Activated CD4-positive, alpha-beta memory T cell treated with anti-CD3 and anti-CD28 coated beads, Interleukin-2, amount 10 ng/mL, durations not matched to agents 7 days and 5 days (primary cell): ENCODE measurements at regions not wholly inside any gene's neighbourhood (a gene's known extent, or its start where the extent isn't known, plus 50 kb on each side); places are given as distances from the start of the nearest gene placed in this dataset.

Source experiments
- CTCF ChIA-PET: fragments of 350-600 bp; sonication (Branson Sonifier 250); formaldehyde crosslinking; loops from one replicate; lab custom pipeline; 2021; ENCODE audit warnings: antibody characterized with exemption, inconsistent platforms; lab: Charles Lee
- POLR2A ChIA-PET: fragments of 350-600 bp; sonication (Branson Sonifier 250); formaldehyde crosslinking; loops from one replicate; lab custom pipeline; 2021; ENCODE audit warnings: antibody characterized with exemption; lab: Charles Lee
- DNase-seq: peaks from one replicate; pipeline ENCODE4 v3.0.0-alpha.2; 2020
- H3K27ac Mint-ChIP-seq: one replicate; pipeline ENCODE4 v1.8.0; 2021; ENCODE audit warnings: mild to moderate bottlenecking, mixed read lengths
- H3K27me3 Mint-ChIP-seq: one replicate; pipeline ENCODE4 v1.8.0; 2021; ENCODE audit warnings: mixed read lengths
- H3K36me3 Mint-ChIP-seq: one replicate; pipeline ENCODE4 v1.8.0; 2021; ENCODE audit warnings: low read depth, mixed read lengths
- H3K4me1 Mint-ChIP-seq: one replicate; pipeline ENCODE4 v1.8.0; 2021; ENCODE audit warnings: mixed read lengths
- H3K4me3 Mint-ChIP-seq: one replicate; pipeline ENCODE4 v1.8.0; 2021; ENCODE audit warnings: mild to moderate bottlenecking, mixed read lengths
- H3K9me3 Mint-ChIP-seq: one replicate; pipeline ENCODE4 v1.8.0; 2021; ENCODE audit warnings: mixed read lengths

- no peak overlapping the region for H3K4me3 Mint-ChIP-seq
- H3K27ac Mint-ChIP-seq: no peak overlapping the region
- no peaks in the 10 kb centered on the region for H3K4me1 Mint-ChIP-seq
- POLR2A ChIA-PET: no interaction called here
- no peaks in the 10 kb centered on the region for H3K9me3 Mint-ChIP-seq
- no peak for DNase-seq
- no peaks in the 10 kb centered on the region for H3K27me3 Mint-ChIP-seq
- no peaks in the 10 kb centered on the region for H3K36me3 Mint-ChIP-seq
- CTCF ChIA-PET: no interaction called here
Observed at GRCh38 chr6:91428953-91429560, 842.2 kb upstream of the MAP3K7 start.

GRCh38 chr6:91428296-91428695 lies 841.4 kb upstream of the MAP3K7 start:
- ChIA-PET CTCF (no interaction called here), POLR2A (no interaction called here)
- Mint-ChIP-seq H3K27ac (no peak overlapping the region), H3K27me3 (no peaks in the 10 kb centered on the region), H3K4me1 (no peaks in the 10 kb centered on the region), H3K9me3 (no peaks in the 10 kb centered on the region), H3K36me3 (no peaks in the 10 kb centered on the region), H3K4me3 (no peak overlapping the region)
- DNase-seq: no peak

- POLR2A ChIA-PET: no interaction called here
- Mint-ChIP-seq H3K9me3 (peaks cover 10% of the 10 kb centered on the region), H3K4me3 (no peak overlapping the region), H3K27me3 (no peaks in the 10 kb centered on the region), H3K27ac (no peak overlapping the region), H3K4me1 (no peaks in the 10 kb centered on the region), H3K36me3 (no peaks in the 10 kb centered on the region)
- no peak for DNase-seq
- CTCF ChIA-PET: no interaction called here
Observed at GRCh38 chr6:91420243-91420642, 833.4 kb upstream of the MAP3K7 start.

- ChIA-PET CTCF (no interaction called here), POLR2A (no interaction called here)
- Mint-ChIP-seq H3K36me3 (no peaks in the 10 kb centered on the region), H3K4me3 (no peak overlapping the region), H3K27ac (no peak overlapping the region), H3K4me1 (no peaks in the 10 kb centered on the region), H3K27me3 (no peaks in the 10 kb centered on the region), H3K9me3 (peaks cover 7% of the 10 kb centered on the region)
- DNase-seq: no peak
Observed at GRCh38 chr6:91415031-91415605, 828.2 kb upstream of the MAP3K7 start.

GRCh38 chr6:91412532-91412931 lies 825.7 kb upstream of the MAP3K7 start:
- CTCF ChIA-PET: no interaction called here
- H3K27me3 Mint-ChIP-seq: no peaks in the 10 kb centered on the region
- H3K9me3 Mint-ChIP-seq: peaks cover 2% of the 10 kb centered on the region
- no peak overlapping the region for H3K27ac Mint-ChIP-seq
- no peaks in the 10 kb centered on the region for H3K36me3 Mint-ChIP-seq
- DNase-seq: no peak
- POLR2A ChIA-PET: no interaction called here
- H3K4me1 Mint-ChIP-seq: no peaks in the 10 kb centered on the region
- H3K4me3 Mint-ChIP-seq: no peak overlapping the region

- ChIA-PET CTCF (no interaction called here), POLR2A (no interaction called here)
- H3K9me3 Mint-ChIP-seq: peaks cover 5% of the 10 kb centered on the region
Observed at GRCh38 chr6:91407706-91408105, 820.8 kb upstream of the MAP3K7 start.

GRCh38 chr6:91392951-91393350 lies 806.1 kb upstream of the MAP3K7 start:
- no peaks in the 10 kb centered on the region for H3K4me1 Mint-ChIP-seq
- no peak overlapping the region for H3K27ac Mint-ChIP-seq
- no peak overlapping the region for H3K4me3 Mint-ChIP-seq
- H3K9me3 Mint-ChIP-seq: peaks cover 12% of the 10 kb centered on the region
- ChIA-PET POLR2A (no interaction called here), CTCF (no interaction called here)
- no peaks in the 10 kb centered on the region for H3K27me3 Mint-ChIP-seq
- DNase-seq: no peak
- no peaks in the 10 kb centered on the region for H3K36me3 Mint-ChIP-seq

More at GRCh38 chr6:91407706-91408105, 820.8 kb upstream of the MAP3K7 start:
- no peak overlapping the region for H3K27ac Mint-ChIP-seq
- H3K4me3 Mint-ChIP-seq: no peak overlapping the region
- H3K36me3 Mint-ChIP-seq: no peaks in the 10 kb centered on the region
- no peaks in the 10 kb centered on the region for H3K27me3 Mint-ChIP-seq
- DNase-seq: no peak
- no peaks in the 10 kb centered on the region for H3K4me1 Mint-ChIP-seq

GRCh38 chr6:91387290-91388059 lies 800.6 kb upstream of the MAP3K7 start:
- no peak overlapping the region for H3K4me3 Mint-ChIP-seq
- no peak for DNase-seq
- H3K4me1 Mint-ChIP-seq: no peaks in the 10 kb centered on the region
- CTCF ChIA-PET: no interaction called here
- H3K36me3 Mint-ChIP-seq: no peaks in the 10 kb centered on the region
- no peaks in the 10 kb centered on the region for H3K27me3 Mint-ChIP-seq
- POLR2A ChIA-PET: no interaction called here
- H3K27ac Mint-ChIP-seq: no peak overlapping the region
- peaks cover 6% of the 10 kb centered on the region for H3K9me3 Mint-ChIP-seq

GRCh38 chr6:91386204-91386603 lies 799.3 kb upstream of the MAP3K7 start:
- ChIA-PET CTCF (no interaction called here), POLR2A (no interaction called here)
- Mint-ChIP-seq H3K4me3 (no peak overlapping the region), H3K4me1 (no peaks in the 10 kb centered on the region), H3K9me3 (peaks cover 2% of the 10 kb centered on the region), H3K36me3 (no peaks in the 10 kb centered on the region), H3K27ac (no peak overlapping the region), H3K27me3 (no peaks in the 10 kb centered on the region)
- no peak for DNase-seq

GRCh38 chr6:91383207-91383606 lies 796.3 kb upstream of the MAP3K7 start:
- POLR2A ChIA-PET: no interaction called here
- CTCF ChIA-PET: no interaction called here
- Mint-ChIP-seq H3K4me1 (no peaks in the 10 kb centered on the region), H3K27ac (no peak overlapping the region), H3K36me3 (no peaks in the 10 kb centered on the region), H3K9me3 (peaks cover 2% of the 10 kb centered on the region), H3K27me3 (no peaks in the 10 kb centered on the region), H3K4me3 (no peak overlapping the region)
- no peak for DNase-seq

GRCh38 chr6:91376686-91377085 lies 789.8 kb upstream of the MAP3K7 start:
- no peak overlapping the region for H3K4me3 Mint-ChIP-seq
- no peaks in the 10 kb centered on the region for H3K27me3 Mint-ChIP-seq
- POLR2A ChIA-PET: no interaction called here
- no peak for DNase-seq
- CTCF ChIA-PET: no interaction called here
- no peaks in the 10 kb centered on the region for H3K4me1 Mint-ChIP-seq
- H3K36me3 Mint-ChIP-seq: no peaks in the 10 kb centered on the region
- no peak overlapping the region for H3K27ac Mint-ChIP-seq
- H3K9me3 Mint-ChIP-seq: no peaks in the 10 kb centered on the region

- ChIA-PET POLR2A (no interaction called here), CTCF (no interaction called here)
- Mint-ChIP-seq H3K4me1 (no peaks in the 10 kb centered on the region), H3K27ac (no peak overlapping the region), H3K9me3 (peaks cover 7% of the 10 kb centered on the region), H3K36me3 (no peaks in the 10 kb centered on the region), H3K4me3 (no peak overlapping the region), H3K27me3 (no peaks in the 10 kb centered on the region)
- no peak for DNase-seq
Observed at GRCh38 chr6:91366781-91367180, 779.9 kb upstream of the MAP3K7 start.

GRCh38 chr6:91358986-91359385 lies 772.1 kb upstream of the MAP3K7 start:
- no peak for DNase-seq
- Mint-ChIP-seq H3K4me1 (no peaks in the 10 kb centered on the region), H3K27ac (no peak overlapping the region), H3K9me3 (peaks cover under 1% of the 10 kb centered on the region), H3K4me3 (no peak overlapping the region), H3K36me3 (no peaks in the 10 kb centered on the region), H3K27me3 (no peaks in the 10 kb centered on the region)
- POLR2A ChIA-PET: no interaction called here
- CTCF ChIA-PET: no interaction called here

- Mint-ChIP-seq H3K4me1 (no peaks in the 10 kb centered on the region), H3K27ac (no peak overlapping the region), H3K36me3 (no peaks in the 10 kb centered on the region), H3K27me3 (no peaks in the 10 kb centered on the region), H3K9me3 (no peaks in the 10 kb centered on the region), H3K4me3 (no peak overlapping the region)
- ChIA-PET POLR2A (no interaction called here), CTCF (no interaction called here)
- no peak for DNase-seq
Observed at GRCh38 chr6:91352878-91353277, 766.0 kb upstream of the MAP3K7 start.
